ENCODE measurements at regions not wholly inside any gene's neighbourhood (a gene's known extent, or its start where the extent isn't known, plus 50 kb on each side); places are given as distances from the start of the nearest gene placed in this dataset.

DNA sequence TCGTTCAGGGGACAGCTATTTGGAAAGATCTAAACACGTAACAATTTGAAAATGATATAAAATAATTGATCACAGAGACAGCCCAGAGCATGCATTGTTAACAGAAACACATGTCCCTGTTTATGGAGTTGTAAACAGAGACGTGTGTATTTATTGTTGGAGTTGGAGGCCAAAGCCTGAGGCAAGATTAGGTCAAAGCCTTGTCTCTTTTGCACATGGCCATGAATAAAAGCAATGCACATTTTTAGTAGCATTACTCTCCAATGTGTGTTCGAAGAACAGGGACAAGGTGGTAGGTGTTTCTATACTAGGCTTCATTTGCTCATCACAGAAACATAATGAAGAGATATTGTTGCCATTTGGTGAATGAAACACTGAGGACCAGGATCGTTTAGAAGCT lies 841.5 kb upstream of the FANCL start:
- DNase-seq: no peak

DNA sequence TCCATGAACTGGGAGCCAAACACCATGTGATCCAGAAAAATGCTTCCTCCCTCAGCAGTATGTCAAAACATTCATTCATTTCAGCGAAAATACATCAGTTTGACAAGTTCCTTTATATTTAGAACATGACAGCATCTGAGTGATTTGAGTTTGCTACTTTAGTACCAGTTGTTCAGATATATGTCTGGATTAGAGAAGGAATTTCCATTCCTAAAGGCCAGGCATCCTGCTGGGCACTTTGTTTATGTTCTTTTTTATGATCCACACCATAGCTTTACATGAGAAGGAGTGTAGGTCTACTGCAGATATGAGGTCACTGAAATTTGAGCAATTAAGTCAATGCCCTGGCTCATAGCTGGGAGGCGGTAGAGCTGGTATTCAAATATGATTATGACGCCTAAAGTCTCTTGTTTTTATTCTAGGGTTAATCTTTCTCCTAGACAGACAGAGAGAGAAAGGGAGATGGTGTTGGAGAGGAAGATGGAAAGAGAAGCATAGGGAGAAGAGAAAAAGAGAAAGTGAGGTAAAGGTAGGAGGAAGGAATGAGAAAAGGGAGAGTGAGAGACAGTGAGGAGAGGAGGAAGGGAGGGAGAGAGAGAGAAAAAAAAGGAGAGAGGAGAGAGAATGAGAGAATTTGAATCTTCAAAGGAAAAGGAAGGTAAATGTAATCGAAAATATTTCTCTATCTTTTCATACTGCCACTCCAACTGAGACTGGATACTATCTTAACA lies 839.5 kb upstream of the FANCL start:
- DNase-seq: no peak

DNA sequence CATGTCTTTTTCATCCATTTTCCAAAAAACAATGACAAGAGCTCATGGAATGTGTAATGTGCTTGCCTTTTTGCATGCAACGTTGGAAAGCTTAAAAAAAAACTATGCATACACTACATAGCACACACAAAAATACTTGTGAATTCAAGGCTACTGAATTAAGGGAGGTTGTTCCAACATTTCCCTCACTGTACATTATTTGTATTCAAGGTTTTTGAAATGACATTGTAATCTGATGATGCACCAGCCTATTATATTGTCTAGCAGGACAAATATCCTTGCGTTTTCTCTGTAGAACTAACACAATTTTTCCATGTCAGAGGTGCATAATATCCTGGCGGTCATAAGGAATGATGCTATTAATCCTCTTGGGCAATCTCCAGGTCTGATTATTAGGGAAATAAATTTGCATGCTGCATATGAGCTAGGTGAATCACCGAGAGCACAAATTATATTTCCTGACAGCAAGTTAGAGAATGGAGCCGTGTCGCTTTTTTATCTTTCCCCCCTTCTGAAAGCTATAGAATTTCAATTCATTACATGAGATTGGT lies 836.9 kb upstream of the FANCL start:
- no peak for DNase-seq

DNA sequence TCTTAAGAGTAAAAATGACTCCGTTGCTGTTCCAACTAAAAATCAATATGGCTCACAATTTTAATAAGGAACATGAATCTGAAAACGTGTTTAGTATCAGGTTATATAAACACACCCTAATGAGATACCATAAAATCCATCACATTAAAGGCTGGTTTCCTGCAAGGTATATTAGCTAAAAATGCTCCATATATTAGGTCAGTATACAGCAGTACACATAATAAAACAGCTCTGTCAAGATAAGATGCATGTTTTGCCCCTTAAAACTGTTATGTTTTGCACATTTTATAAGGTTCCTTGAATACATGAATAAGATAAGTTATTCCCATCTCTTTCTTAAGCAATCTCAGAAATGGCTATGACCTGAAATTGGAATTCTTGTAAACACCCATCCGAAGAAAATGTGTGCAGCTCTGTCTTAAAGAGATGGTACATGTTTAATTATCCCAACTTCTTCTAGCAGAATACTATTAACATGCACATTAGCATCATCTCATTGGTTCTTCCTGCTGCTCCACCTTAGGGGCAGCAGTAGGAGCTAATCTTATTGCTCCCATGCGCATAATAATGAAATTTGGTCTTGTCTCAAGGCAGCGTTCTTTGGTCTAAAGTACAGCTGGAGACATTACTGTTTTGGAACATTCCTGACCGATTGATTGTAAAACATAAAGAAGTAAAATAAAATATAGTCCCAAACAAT lies 836.1 kb upstream of the FANCL start:
- no peak for DNase-seq

DNA sequence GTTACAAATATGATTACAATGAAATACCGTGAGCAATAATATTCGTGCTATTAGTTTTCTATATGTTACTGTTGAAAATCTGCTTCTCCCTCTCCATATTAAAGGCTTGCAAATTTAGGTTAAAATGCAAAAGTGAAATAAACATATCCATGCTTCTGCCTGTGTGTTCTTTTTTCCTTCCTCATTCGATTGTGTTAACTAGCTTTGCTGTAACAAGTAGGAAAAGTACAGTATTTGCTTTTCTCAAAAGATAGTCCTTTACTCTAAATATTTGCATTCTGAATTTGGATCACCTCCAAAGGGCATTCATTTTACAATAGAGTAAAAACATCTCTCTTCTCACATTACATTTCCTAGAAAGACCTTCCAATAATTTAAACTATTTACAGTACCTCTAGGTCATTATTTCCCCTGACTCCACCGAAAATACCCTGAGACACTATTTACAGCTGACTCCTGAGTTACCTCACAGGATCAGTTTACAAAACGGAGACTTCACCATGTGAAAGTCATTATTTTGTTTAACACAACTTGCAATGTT lies 835.0 kb upstream of the FANCL start:
- no peak for DNase-seq

DNA sequence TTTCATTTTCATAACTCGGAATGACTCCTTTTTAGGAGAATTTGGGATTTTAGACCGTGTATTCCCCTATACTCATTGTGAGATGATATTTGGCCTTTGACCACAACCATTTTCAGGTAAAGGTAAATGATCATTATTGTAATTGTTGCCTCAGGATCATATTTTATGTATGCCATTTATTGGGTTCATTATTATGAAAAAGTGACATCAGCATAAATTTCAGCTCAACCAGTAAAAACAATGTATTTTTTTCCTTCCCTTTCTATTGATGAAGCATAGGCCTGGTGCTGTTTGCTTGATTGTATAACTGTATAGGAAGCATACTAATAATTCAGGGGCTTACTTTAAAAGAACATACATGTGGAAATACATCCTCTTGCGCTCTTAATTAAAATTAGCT lies 832.9 kb upstream of the FANCL start:
- no peak for DNase-seq

DNA sequence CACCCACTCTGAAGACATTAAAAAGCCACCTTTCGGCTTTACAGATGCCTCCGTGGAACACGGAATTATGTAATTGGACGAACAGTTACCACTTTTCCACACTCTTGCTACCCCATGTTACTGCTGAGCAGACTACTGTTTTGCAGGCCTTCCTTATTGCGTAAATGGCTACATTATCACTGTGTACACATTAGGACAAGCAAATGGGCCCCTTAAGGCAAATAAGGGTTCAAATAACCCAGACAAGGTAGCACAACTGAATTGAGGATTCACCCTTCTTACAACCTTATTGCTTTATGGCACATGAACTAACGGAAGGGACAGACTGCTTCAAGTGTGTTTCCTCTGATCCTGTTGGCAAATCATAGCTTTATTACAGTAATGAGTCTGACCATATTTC lies 832.2 kb upstream of the FANCL start:
- no peak for DNase-seq

DNA sequence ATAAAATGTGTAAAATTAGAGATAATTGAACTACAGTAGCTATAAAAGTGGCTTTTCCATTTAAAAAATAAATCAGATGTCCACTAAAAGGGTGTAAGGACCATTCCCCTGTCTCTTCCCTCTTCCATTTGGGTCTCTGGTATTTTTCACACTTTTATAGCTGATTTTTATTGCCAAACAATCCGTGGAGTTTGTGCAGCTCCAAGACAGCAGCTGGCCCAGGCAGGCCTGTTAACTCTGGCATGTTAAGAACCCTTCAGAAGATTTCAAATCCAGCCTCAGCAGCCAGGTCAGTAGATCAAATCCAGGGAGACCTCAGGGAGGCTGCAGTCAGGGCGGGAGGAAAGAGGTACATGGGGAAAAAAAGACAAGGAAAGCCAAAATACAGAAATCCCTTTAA lies 827.1 kb upstream of the FANCL start:
- DNase-seq: no peak

DNA sequence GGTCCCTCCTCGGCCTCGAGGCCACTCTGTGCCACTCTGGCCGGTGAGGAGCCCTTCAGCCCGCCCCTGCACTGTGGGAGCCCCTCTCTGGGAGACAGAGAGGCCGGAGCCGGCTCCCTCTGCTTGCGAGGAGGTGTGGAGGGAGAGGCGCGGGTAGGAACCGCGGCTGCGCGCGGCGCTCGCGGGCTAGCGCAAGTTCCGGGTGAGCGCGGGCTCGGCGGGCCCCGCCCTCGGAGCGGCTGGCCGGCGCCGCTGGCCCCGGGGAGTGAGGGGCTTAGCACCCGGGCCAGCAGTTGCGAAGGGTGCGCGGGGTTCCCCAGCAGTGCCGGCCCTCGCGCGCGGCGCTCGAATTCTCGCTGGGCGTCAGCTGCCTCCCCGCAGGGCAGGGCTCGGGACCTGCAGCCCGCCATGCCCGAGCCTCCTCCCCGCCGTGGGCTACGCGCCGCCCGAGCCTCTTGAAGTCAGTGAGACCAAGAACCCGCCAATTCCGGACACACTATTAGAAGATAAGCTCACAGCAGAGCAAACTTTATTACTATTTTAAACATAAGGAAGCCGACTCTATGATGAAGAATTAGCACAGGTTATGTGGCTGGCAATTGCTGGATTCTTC lies 825.8 kb upstream of the FANCL start:
- no peak for DNase-seq

DNA sequence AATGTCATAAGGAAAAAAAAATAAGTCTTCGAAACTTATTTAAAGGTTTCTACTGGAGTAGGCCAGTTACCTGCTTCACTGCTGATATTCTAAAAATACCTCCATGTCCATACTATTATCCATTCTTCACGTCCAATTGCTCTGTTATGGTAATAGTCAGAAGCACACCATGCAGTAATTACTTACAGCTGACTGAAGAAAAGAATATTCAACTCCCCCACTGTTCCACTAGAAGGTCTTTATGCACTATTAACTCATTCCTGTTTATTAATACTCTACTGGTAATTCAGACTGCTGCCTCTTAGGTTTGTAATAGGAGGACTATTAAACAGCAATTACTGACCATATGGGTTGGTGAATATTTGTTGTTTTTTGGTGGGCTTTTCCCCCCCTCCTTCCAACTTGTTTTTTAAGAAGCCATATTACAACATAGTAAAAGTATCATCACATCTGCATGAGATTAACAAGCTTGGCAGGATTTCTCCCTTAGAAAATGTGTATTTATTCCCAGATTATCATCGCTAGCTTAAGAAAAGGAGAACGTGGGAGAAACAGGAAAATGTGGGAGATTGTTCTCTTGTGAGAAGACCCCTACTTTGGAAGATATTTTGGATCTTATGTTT lies 806.4 kb upstream of the FANCL start:
- DNase-seq: no peak

DNA sequence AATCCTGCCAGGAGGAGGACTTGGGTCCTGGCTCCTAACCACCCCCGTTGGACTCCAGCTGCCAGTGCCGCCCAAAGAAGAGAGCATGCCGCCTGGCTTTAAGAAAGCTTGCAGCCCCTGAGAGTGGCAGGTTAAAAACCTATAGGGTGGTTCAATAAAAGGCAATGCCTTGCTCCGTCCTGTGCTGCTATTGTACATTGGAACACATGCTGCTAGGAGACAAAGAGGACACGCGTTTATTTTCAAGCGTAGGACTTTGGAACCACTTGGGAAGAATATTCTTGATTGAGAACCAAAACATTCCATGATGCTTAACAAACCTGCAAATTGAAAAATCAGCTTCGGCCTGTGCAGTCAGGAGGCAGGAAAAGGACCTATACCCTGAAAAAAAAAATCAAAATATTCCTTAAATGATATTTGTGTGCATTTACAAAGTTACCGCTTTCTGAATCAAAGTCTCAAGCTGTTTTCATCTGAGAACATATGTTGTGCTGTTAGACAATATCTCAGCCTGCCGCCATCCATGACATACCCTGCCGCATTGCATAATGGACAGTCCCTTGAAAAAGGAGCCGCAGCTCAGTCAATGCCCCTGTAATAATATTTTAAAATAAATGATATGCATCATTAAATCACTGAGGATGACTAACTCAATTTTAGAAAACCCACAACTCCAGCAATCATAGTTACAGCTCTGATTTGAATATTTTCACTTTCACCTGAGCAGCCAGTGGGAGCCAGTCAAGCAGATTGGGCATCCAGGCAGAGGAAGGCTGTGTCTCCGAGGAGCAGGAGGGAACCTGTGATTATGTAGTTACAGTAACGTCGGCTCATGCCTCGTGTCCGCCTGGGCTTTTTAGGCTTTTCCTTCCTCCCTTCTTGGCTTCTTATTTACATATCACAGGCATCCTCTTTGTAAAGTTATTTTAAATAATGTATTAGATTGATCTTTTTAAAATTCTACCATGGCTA lies 805.6 kb upstream of the FANCL start:
- no peak for DNase-seq

DNA sequence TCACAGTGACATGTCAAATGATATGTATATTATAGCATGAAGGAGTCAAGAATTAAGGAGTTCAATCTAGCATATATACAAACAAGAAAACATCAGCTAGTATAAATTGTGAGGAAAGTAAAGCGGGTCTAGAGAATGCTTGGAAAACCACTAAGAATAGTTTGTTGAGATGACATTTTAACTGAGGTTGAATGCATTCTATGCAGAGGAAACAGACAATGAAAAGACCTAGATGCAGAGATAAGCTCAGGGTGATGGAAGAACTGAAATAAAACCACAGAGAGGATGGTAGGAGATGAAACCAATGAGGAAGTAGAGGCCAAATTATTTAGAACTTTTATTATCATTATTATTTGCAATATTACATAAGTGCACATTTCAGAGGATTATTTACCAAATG lies 803.6 kb upstream of the FANCL start:
- no peak for DNase-seq

DNA sequence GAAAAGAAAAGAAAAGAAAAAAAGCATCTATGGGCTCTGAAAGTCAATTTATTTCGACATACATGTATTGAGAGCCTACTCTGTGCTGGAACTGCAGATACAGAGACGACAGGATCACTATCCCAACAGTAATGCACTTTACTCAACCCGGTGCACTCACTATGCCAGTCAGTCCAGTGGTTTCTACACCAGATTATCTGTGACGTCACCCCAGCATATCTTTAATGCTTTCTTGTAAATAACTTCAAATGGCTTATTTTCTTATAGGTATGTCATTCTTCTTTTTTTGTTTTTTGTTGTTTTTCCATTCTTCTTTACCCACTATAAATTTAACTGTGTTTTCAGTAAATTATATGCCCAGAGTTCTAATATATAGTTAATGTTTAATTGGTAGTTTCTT lies 800.0 kb upstream of the FANCL start:
- DNase-seq: no peak

DNA sequence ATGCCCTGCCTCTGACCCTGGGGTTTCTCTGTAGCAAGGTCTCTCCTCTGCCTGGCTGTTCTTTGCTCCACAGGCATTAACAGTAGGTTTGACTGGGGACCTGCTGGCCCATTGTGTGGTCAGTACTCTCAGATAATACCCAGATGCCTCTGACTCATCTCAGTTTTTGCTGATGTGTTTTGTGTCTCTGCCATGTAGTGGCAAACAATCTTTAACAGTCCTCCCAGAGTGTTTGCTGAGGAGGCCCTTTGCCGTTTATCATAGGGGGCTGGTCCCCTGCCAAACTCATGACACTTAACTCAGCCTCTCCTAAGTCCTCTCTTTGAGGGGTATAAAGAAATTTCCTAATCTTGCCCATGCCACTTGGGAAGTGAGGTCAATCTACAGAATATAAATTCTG lies 793.7 kb upstream of the FANCL start:
- no peak for DNase-seq

DNA sequence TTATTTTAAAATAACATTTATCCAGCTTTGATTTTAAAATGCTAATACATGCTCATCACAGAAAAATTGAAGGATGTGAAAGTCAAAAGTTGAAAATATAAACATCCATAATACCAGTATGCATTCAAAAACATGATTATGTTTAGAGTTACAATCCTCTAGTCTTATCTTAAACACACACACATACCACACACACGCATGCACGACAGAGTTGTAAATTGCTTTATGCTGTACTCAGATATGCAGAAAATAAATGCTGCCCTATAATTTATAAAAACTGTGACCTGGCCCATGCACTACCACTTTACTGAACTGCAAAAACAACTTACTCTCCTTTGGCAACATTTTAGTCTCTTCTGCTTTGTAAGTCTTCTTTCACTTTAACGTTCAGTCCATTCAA lies 793.0 kb upstream of the FANCL start:
- DNase-seq: no peak

DNA sequence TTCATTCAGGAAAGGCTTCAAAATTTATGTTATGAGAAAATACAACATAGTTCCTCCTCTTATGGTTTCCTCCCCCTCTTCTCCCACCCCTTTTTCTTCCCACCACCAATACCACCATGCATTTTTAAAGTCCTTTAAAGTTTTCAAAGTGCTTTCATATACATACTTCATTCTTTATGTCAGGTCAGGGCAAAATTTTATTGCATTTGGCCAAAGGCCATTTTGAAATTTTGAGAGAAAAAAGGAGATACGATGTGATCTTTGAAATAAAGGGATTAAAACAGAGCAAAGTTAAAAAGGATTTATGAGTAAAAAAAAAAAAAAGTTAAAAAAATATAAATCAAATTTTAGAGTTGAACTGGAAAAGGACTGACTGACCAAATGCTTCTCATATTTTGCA lies 792.5 kb upstream of the FANCL start:
- no peak for DNase-seq

DNA sequence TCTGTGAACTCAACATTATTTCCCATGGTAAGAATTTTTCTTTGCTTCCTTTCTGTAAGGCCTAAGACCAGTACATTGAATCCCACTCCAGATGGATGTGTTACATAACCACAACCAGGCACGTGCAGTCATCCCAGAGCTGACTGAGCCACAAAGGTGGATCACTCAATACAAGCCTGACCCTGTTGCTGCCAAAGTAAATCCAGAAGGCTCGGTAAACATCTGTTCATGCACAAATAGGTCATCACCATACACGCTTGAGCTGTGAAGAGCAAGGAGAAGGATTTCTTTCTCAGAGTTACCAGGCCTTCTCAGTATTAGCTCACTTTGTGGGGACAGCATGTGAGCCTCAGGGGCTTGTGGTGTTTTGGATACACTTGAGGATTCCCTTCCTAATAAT lies 791.4 kb upstream of the FANCL start:
- no peak for DNase-seq

DNA sequence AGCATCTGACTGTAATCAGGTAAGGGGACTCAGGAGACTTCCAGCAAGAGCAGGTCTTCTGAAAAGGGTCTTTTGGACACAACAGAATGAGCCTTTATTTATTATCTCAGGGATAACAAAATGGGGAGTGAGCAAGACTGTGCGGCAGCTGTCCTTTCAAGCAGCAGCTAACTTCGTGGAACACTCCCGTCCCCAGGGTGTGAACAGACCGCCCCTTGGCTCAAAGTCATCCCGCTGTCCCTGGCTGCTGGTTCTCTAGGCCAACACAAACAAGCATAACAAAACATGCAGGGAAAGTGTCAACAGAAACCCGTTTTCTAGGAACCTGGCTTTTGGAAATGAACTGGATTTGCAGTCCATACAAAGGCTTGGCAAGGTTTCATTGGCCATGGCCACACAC lies 787.9 kb upstream of the FANCL start:
- DNase-seq: no peak

DNA sequence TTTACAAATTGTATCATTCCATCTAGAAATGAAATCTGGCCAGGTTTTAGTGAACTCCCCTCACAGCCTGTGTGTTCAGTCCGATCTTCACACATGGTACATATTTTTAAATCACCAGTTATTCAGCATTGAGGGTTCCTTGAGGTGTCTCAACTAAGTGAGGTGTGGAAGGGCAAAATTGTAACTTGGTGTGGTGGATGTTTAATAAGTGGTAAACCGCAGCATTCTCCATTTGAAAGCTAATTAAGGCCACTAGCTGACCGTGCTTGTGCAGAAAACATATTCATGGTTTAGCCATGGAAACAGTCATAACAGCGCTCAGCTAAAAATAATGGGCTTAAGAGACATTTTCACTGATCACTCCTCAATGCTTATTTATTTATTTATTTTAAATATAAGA lies 786.2 kb upstream of the FANCL start:
- no peak for DNase-seq

DNA sequence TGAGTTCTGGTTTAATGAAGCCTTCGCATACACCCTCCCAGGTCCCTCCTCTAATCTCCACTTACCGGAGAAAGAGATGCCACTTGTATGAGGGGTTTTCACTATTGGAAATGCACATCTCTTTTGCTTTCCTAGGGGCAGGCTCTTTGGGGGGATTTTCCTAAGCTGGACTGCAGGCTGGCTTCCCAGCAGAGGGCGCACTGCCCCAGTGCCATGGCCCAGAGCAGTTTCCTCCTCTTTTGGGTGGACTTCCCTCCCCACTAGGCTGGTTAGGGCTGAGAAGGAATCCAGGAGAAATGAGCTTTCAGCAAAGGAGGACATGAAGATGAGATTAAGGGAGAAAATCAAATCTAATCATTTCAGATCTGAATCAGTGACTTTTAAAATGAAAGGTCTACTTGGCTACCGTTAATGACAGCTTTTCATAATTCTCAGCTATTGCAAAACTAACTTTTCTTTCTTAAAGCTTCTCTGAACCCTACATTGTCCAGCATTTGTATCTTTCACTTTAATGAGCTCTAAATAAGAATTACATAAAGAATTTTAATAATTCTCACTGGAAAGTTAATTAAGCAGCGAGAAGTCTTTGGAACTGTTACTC lies 784.1 kb upstream of the FANCL start:
- no peak for DNase-seq

DNA sequence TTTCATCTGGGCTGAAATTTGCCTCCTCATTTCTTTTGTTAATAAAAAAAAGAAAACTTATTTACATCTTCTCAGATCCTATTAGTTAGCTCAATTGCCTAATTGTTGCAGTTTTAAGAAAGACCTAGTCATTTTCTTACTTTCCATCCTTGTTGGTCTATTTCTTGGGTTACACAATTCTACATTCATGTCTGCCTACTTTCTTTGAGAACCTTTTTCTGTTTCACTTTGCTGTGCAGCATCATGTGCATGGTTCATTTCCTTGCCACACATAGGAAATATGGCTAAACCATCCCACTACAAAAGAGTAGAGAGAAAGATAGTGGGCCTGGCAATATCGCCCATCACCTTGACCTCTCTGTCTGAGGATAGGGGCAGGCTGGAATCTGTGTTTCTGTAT lies 780.7 kb upstream of the FANCL start:
- DNase-seq: no peak

All from NCI-H2107 (cell line).